Naive thymus-derived CD4-positive, alpha-beta T cell (primary cell): ENCODE measurements at regions not wholly inside any gene's neighbourhood (a gene's known extent, or its start where the extent isn't known, plus 50 kb on each side); places are given as distances from the start of the nearest gene placed in this dataset.
"Not testable (repeated sequence)": the region's sequence is repeated elsewhere in the genome, so short reads cannot be mapped to it uniquely, and the experiment has no call there.

Source experiments
- ATAC-seq: fragments of 150-1000 bp; cut with Tn5 transposase; 2 replicates; pipeline ENCODE4 v1.10.0; 2021; ENCODE audit warnings: mild to moderate bottlenecking, moderate library complexity
- CTCF ChIA-PET: fragments of 350-600 bp; sonication (Branson Sonifier 250); formaldehyde crosslinking; loops from one replicate; lab custom pipeline; 2021; ENCODE audit warnings: antibody characterized with exemption; lab: Charles Lee
- POLR2A ChIA-PET: fragments of 350-600 bp; sonication (Branson Sonifier 250); formaldehyde crosslinking; loops from one replicate; lab custom pipeline; 2021; ENCODE audit warnings: antibody characterized with exemption, inconsistent platforms; lab: Charles Lee
- DNase-seq, 9 donors: peaks; one replicate each; pipeline versions ENCODE4 v3.0.0 to v3.0.0-alpha.2; 2020 to 2022; ENCODE audit warnings: mixed read lengths in 1 of 9
- H3K27ac ChIP-seq: one replicate; pipeline ENCODE4 v1.7.0; 2013; ENCODE audit warnings: mild to moderate bottlenecking, low read depth, low read length, moderate library complexity
- H3K27me3 ChIP-seq, 2 donors: one replicate each; pipeline ENCODE4 v1.7.0; 2013; ENCODE audit warnings: low read length in 2 of 2, mild to moderate bottlenecking in 2 of 2, moderate library complexity in 2 of 2; ENCODE audit not compliant: control insufficient read depth in 2 of 2, insufficient read depth in 2 of 2
- H3K36me3 ChIP-seq, 3 experiments: 1 replicate in 2 of 3; 2 replicates in 1 of 3; pipeline ENCODE4 v1.7.0; 2013; ENCODE audit warnings: low read length in 3 of 3, mild to moderate bottlenecking in 3 of 3, moderate library complexity in 1 of 3; ENCODE audit not compliant: insufficient read depth in 3 of 3, control insufficient read depth in 2 of 3
- H3K4me1 ChIP-seq, 2 donors: one replicate each; pipeline ENCODE4 v1.7.0; 2013; ENCODE audit warnings: low read length in 2 of 2, mild to moderate bottlenecking in 2 of 2, moderate library complexity in 1 of 2; ENCODE audit not compliant: control insufficient read depth in 2 of 2, insufficient read depth in 2 of 2
- H3K4me3 ChIP-seq: 2 replicates; pipeline ENCODE4 v1.7.0; 2013; ENCODE audit warnings: mild to moderate bottlenecking, low read length
- H3K9me3 ChIP-seq, 3 experiments: 1 replicate in 2 of 3; 2 replicates in 1 of 3; pipeline ENCODE4 v1.7.0; 2013; ENCODE audit warnings: low read length in 3 of 3; ENCODE audit not compliant: control insufficient read depth in 2 of 3
- H3K27ac Mint-ChIP-seq, 9 donors: one replicate each; pipeline ENCODE4 v1.8.0; 2020 to 2022; ENCODE audit warnings: mixed read lengths in 9 of 9, mild to moderate bottlenecking in 8 of 9, moderate library complexity in 5 of 9, inconsistent platforms in 2 of 9
- H3K27me3 Mint-ChIP-seq, 5 donors: one replicate each; pipeline ENCODE4 v1.8.0; 2021 to 2022; ENCODE audit warnings: mixed read lengths in 5 of 5, mild to moderate bottlenecking in 1 of 5
- H3K36me3 Mint-ChIP-seq, 5 donors: one replicate each; pipeline ENCODE4 v1.8.0; 2020 to 2022; ENCODE audit warnings: mixed read lengths in 5 of 5, mild to moderate bottlenecking in 3 of 5, inconsistent platforms in 1 of 5
- H3K4me1 Mint-ChIP-seq, 7 donors: one replicate each; pipeline ENCODE4 v1.8.0; 2020 to 2022; ENCODE audit warnings: mixed read lengths in 7 of 7, mild to moderate bottlenecking in 3 of 7, inconsistent platforms in 1 of 7
- H3K4me3 Mint-ChIP-seq, 10 donors: one replicate each; pipeline ENCODE4 v1.8.0; 2020 to 2022; ENCODE audit warnings: mild to moderate bottlenecking in 10 of 10, mixed read lengths in 10 of 10, moderate library complexity in 6 of 10, inconsistent platforms in 2 of 10
- H3K9me3 Mint-ChIP-seq, 11 donors: one replicate each; pipeline ENCODE4 v1.8.0; 2020 to 2022; ENCODE audit warnings: mixed read lengths in 11 of 11, mild to moderate bottlenecking in 4 of 11, inconsistent platforms in 1 of 11, moderate library complexity in 1 of 11
- intact Hi-C, 2 donors: fragments of 100-400 bp; cut with micrococcal nuclease; formaldehyde crosslinking; loops; one replicate each; pipeline ENCODE4 v1.15.1; 2023

DNA sequence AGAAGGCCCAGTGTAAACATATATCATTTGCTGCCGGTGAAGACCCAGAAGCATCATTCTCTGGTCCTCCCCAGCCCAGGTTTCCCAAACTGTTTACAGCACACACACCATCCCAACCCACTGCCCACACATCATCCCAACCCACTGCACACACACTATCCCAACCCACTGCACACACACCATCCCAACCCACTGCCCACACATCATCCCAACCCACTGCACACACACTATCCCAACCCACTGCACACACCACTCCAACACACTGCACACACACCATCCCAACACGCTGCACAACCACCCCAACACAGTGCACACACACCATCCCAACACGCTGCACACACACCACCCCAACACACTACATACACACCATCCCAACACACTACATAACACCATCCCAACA is 608.4 kb downstream of the ACTL7B start:
- H3K4me3 ChIP-seq, H3K36me3 ChIP-seq, H3K4me1 ChIP-seq, H3K27me3 Mint-ChIP-seq, H3K9me3 ChIP-seq, H3K36me3 Mint-ChIP-seq, H3K4me3 Mint-ChIP-seq, CTCF ChIA-PET, H3K27ac ChIP-seq, intact Hi-C loops, H3K4me1 Mint-ChIP-seq, ATAC-seq, DNase-seq, H3K9me3 Mint-ChIP-seq, POLR2A ChIA-PET, H3K27ac Mint-ChIP-seq, H3K27me3 ChIP-seq: not testable (repeated sequence)

DNA sequence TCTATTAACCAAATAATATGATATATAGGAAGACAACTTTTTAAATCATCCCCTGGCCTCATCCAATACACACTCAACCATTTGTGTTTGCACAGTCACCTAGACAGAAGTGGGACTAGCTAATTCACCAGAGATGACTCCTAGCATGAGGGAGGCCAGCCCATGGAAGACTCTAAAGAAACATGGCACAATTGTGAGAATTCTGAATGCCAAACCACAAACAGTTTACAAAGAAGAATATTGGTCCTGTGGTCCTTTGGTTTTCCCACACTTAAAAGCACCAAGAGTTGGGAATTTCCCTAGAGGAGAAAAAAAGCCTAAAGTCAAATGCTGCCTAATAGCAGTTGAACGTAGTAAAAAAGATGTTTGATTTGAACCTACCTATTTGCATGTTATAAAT is 609.9 kb downstream of the ACTL7B start:
- Histone ChIP-seq H3K9me3 (peaks cover 0 to 2% (median 0%) of the 10 kb centered on the region in 3 experiments), H3K4me3 (no peak overlapping the region), H3K4me1 (no peaks in the 10 kb centered on the region), H3K27me3 (no peaks in the 10 kb centered on the region), H3K36me3 (no peaks in the 10 kb centered on the region), H3K27ac (no peak overlapping the region)
- Mint-ChIP-seq H3K27me3 (peaks cover 0 to 4% (median 0%) of the 10 kb centered on the region in 5 donors), H3K4me1 (no peaks in the 10 kb centered on the region), H3K27ac (no peak overlapping the region), H3K36me3 (no peaks in the 10 kb centered on the region), H3K9me3 (peaks cover 0 to 12% (median 0%) of the 10 kb centered on the region in 11 donors), H3K4me3 (no peak overlapping the region)
- ATAC-seq = no peak
- intact Hi-C loops = no loop called here
- ChIA-PET CTCF (no interaction called here), POLR2A (no interaction called here)
- DNase-seq = no peak

DNA sequence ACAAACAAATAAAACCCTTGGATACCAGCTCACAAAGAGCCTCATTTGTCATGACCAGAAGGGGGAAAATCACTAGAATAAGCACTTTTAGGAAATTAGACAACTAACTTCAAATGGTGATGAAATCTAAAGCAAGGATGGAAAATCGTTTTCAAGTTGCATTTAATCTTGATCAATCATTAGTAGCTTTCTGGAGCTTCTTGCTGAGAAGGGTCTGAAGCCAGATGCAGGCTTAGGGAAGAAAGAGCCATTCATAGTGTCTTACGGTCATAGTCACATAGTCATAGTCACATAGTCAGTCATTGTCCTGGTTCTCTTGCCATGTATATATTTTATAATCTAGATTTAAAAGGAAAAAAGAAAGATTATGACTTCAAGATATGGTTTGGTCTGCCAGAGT is 610.5 kb downstream of the ACTL7B start:
- intact Hi-C loops = no loop called here
- no peaks in the 10 kb centered on the region for H3K4me1 ChIP-seq
- Mint-ChIP-seq H3K27ac (no peak overlapping the region), H3K4me3 (no peak overlapping the region), H3K4me1 (no peaks in the 10 kb centered on the region), H3K27me3 (peaks cover 0 to 3% (median 0%) of the 10 kb centered on the region in 5 donors), H3K36me3 (no peaks in the 10 kb centered on the region), H3K9me3 (peaks cover 0 to 12% (median 0%) of the 10 kb centered on the region in 11 donors)
- H3K27me3 ChIP-seq = no peaks in the 10 kb centered on the region
- ATAC-seq = no peak
- no peaks in the 10 kb centered on the region for H3K36me3 ChIP-seq
- no peak for DNase-seq
- H3K4me3 ChIP-seq = no peak overlapping the region
- no peak overlapping the region for H3K27ac ChIP-seq
- ChIA-PET POLR2A (no interaction called here), CTCF (no interaction called here)
- H3K9me3 ChIP-seq = peaks cover 0 to 2% (median 0%) of the 10 kb centered on the region in 3 experiments

DNA sequence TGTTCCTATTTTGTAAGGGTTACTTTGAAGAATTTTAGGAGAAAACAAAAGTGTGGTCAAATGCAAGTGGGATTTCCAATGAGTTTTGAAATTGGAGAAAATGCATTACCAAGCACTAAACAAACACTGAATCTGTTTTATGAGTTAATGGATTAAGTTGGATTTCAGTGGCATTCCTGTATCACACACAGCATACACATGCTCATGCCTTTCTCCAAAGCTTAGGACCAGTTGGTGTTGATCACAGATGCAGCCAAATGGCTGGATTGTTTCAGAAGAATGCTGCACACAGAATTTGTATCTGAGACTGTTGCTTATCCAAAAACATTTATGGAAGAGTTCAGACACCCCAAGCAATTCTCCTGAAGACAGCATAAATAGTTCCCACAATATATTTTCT is 611.1 kb downstream of the ACTL7B start:
- Mint-ChIP-seq H3K27ac (no peak overlapping the region), H3K4me3 (no peak overlapping the region), H3K4me1 (no peaks in the 10 kb centered on the region), H3K27me3 (no peaks in the 10 kb centered on the region), H3K9me3 (peaks cover 0 to 12% (median 0%) of the 10 kb centered on the region in 11 donors), H3K36me3 (no peaks in the 10 kb centered on the region)
- no peak for DNase-seq
- CTCF ChIA-PET = no interaction called here
- Histone ChIP-seq H3K4me1 (no peaks in the 10 kb centered on the region), H3K27me3 (no peaks in the 10 kb centered on the region), H3K4me3 (no peak overlapping the region), H3K27ac (no peak overlapping the region), H3K9me3 (peaks cover 0 to 2% (median 0%) of the 10 kb centered on the region in 3 experiments), H3K36me3 (no peaks in the 10 kb centered on the region)
- intact Hi-C loops = no loop called here
- ATAC-seq = no peak
- POLR2A ChIA-PET = no interaction called here

DNA sequence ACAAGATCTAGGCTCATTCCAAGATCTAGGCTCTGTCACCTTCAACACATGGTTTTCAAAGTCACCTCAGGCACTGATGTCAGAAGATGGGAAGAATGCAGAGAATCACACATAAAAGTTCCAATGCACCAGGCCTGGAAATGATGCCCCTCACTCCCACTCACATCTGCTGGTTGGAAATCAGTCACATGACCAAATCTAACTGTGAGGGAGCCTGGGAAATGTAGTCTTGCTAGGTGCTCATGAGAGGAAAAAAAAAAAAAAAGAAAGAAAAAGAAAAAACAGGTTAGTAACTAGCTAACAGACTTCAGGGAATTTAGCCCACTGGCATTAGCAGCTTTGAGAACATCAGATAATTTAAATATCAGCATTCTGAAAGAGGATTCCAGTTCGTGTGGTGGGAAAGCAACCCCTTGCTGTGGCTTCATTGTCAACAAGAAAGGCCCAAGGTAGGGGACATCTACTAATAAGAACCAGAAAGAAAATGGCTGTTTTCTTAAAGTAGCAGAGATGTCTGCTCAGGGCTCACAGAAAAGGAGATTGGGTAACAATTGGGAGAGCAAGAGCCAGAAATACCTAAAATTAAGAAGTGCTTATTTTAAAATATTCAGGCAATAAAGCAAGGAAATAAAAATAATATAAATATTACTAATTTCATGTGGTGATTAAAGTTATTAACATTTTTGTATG is 614.3 kb downstream of the ACTL7B start:
- DNase-seq = no peak
- Histone ChIP-seq H3K4me1 (no peaks in the 10 kb centered on the region), H3K9me3 (no peaks in the 10 kb centered on the region), H3K27ac (no peak overlapping the region), H3K4me3 (no peak overlapping the region), H3K36me3 (no peaks in the 10 kb centered on the region), H3K27me3 (no peaks in the 10 kb centered on the region)
- no peak overlapping the region for H3K27ac Mint-ChIP-seq
- no peaks in the 10 kb centered on the region for H3K4me1 Mint-ChIP-seq
- H3K36me3 Mint-ChIP-seq = no peaks in the 10 kb centered on the region
- H3K9me3 Mint-ChIP-seq = peaks cover 0 to 12% (median 0%) of the 10 kb centered on the region in 11 donors
- no peak overlapping the region for H3K4me3 Mint-ChIP-seq
- H3K27me3 Mint-ChIP-seq = no peaks in the 10 kb centered on the region
- ChIA-PET CTCF (no interaction called here), POLR2A (no interaction called here)
- intact Hi-C loops = no loop called here
- ATAC-seq = no peak

DNA sequence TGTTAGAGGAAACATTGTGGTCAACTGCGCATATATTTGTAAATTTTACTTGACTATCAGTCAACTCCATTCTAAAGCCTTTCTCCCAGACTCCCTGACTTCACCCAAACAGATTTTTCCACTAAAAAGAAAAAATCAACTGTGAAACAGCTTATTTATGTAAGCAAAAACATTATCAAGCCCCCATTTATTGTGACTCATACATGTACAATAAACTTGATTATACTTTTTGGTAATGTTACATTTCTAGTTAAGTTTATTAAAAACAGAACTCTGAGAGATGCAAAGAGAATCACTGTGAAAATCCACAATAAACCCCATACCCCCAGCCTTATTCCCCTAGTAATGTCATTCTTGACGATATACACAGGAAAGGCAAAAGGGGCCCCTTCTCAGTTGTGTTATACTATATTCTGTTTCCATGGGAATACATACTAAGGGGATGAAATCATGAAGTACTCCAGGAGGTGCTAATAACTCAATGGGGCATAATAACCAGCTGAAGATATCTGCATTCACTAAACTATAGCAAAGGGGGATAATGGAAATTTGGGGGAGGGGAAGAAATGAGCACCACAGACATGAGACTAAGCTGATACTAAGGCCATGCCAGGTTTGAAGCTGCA is 616.0 kb downstream of the ACTL7B start:
- intact Hi-C loops = no loop called here
- no peak overlapping the region for H3K27ac Mint-ChIP-seq
- CTCF ChIA-PET = interaction anchor here (0.9 kb wide), 1 partner anchor 13 kb away, joined by 3 read pairs; no protein-coding TSS in a partner anchor
- Histone ChIP-seq H3K4me1 (no peaks in the 10 kb centered on the region), H3K9me3 (no peaks in the 10 kb centered on the region), H3K4me3 (no peak overlapping the region), H3K27me3 (no peaks in the 10 kb centered on the region), H3K27ac (no peak overlapping the region), H3K36me3 (no peaks in the 10 kb centered on the region)
- no peaks in the 10 kb centered on the region for H3K4me1 Mint-ChIP-seq
- no peak for ATAC-seq
- no peak for DNase-seq
- peaks cover 0 to 12% (median 0%) of the 10 kb centered on the region in 11 donors for H3K9me3 Mint-ChIP-seq
- H3K4me3 Mint-ChIP-seq = no peak overlapping the region
- H3K27me3 Mint-ChIP-seq = no peaks in the 10 kb centered on the region
- H3K36me3 Mint-ChIP-seq = no peaks in the 10 kb centered on the region
- POLR2A ChIA-PET = no interaction called here

DNA sequence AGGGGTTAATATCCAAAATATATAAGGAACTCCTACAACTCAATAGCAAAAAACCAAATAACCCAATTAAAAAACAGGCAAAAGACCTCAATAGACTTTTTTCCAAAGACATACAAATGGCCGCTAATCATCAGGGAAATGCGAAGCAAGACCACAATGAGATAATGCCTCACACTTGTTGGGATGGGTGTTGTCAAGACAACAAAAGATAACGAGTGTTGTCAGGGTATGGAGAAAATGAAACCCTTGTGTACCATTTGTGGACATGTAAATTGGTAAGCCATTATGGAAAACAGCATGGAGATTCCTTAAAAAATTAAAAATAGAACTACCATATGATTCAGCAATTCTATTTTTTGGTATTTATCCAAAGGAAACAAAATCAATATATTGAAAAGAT is 620.2 kb downstream of the ACTL7B start:
- H3K27me3 ChIP-seq = no peaks in the 10 kb centered on the region
- peaks cover 0 to 17% (median 5%) of the 10 kb centered on the region in 11 donors for H3K9me3 Mint-ChIP-seq
- no peak overlapping the region for H3K27ac Mint-ChIP-seq
- POLR2A ChIA-PET = no interaction called here
- H3K4me1 ChIP-seq = no peaks in the 10 kb centered on the region
- H3K4me3 ChIP-seq = no peak overlapping the region
- no peaks in the 10 kb centered on the region for H3K36me3 ChIP-seq
- H3K27ac ChIP-seq = no peak overlapping the region
- ATAC-seq = no peak
- H3K4me1 Mint-ChIP-seq = no peaks in the 10 kb centered on the region
- no peak overlapping the region for H3K4me3 Mint-ChIP-seq
- H3K9me3 ChIP-seq = no peaks in the 10 kb centered on the region
- DNase-seq = no peak
- H3K36me3 Mint-ChIP-seq = no peaks in the 10 kb centered on the region
- intact Hi-C loops = no loop called here
- CTCF ChIA-PET = no interaction called here
- no peaks in the 10 kb centered on the region for H3K27me3 Mint-ChIP-seq
